ENCODE measurements at regions not wholly inside any gene's neighbourhood (a gene's known extent, or its start where the extent isn't known, plus 50 kb on each side); places are given as distances from the start of the nearest gene placed in this dataset.

- no TSS peak for BruUV-seq (replicated peaks)
- no peaks in the 10 kb centered on the region for H3K36me3 Mint-ChIP-seq (ENCODE audit: insufficient read depth, unreplicated experiment)
- Histone ChIP-seq H3K4me3 (ENCODE audit: low read depth, low read length) (no peak overlapping the region), H3K27me3 (replicated peaks; ENCODE audit: control insufficient read depth, insufficient read depth, low read length) (no peaks in the 10 kb centered on the region), H3K9me3 (no peaks in the 10 kb centered on the region), H3K36me3 (ENCODE audit: control insufficient read depth, insufficient read depth, low read length) (no peaks in the 10 kb centered on the region), H3K4me1 (no peaks in the 10 kb centered on the region)
- no peak overlapping the region for H3K27ac Mint-ChIP-seq (ENCODE audit: unreplicated experiment)
- intact Hi-C loops (cut with micrococcal nuclease; ENCODE audit: unreplicated experiment): no loop called here
- TF ChIP-seq CTCF (IDR thresholded peaks at IDR 0.05; ENCODE audit: insufficient read depth in 1 of 2, low read depth in 1 of 2, low read length in 1 of 2, severe bottlenecking in 1 of 2, unreplicated experiment in 1 of 2): no peak
- ChIA-PET CTCF (no interaction called here), POLR2A (no interaction called here)
- no peaks in the 10 kb centered on the region for H3K4me1 Mint-ChIP-seq (ENCODE audit: low read depth, unreplicated experiment)
- no peaks in the 10 kb centered on the region for H3K9me3 Mint-ChIP-seq (ENCODE audit: unreplicated experiment)
- peaks cover 12% of the 10 kb centered on the region for H3K27me3 Mint-ChIP-seq (ENCODE audit: insufficient read depth, unreplicated experiment)
- no peak overlapping the region for H3K4me3 Mint-ChIP-seq (ENCODE audit: unreplicated experiment)
- no peak for DNase-seq
Measured at GRCh38 chr4:180106997-180107396, 2136.2 kb upstream of the TENM3 start.

- TF ChIP-seq CTCF (IDR thresholded peaks at IDR 0.05; ENCODE audit: insufficient read depth in 1 of 2, low read depth in 1 of 2, low read length in 1 of 2, severe bottlenecking in 1 of 2, unreplicated experiment in 1 of 2): no peak
- H3K4me1 ChIP-seq: no peaks in the 10 kb centered on the region
- H3K36me3 ChIP-seq (ENCODE audit: control insufficient read depth, insufficient read depth, low read length): no peaks in the 10 kb centered on the region
- H3K4me1 Mint-ChIP-seq (ENCODE audit: low read depth, unreplicated experiment): peaks cover 6% of the 10 kb centered on the region
- H3K27me3 ChIP-seq (replicated peaks; ENCODE audit: control insufficient read depth, insufficient read depth, low read length): no peaks in the 10 kb centered on the region
- H3K4me3 Mint-ChIP-seq (ENCODE audit: unreplicated experiment): no peak overlapping the region
- H3K9me3 Mint-ChIP-seq (ENCODE audit: unreplicated experiment): no peaks in the 10 kb centered on the region
- CTCF ChIA-PET: no interaction called here
- no peaks in the 10 kb centered on the region for H3K36me3 Mint-ChIP-seq (ENCODE audit: insufficient read depth, unreplicated experiment)
- peaks cover 9% of the 10 kb centered on the region for H3K27me3 Mint-ChIP-seq (ENCODE audit: insufficient read depth, unreplicated experiment)
- no peak overlapping the region for H3K4me3 ChIP-seq (ENCODE audit: low read depth, low read length)
- DNase-seq: no peak
- H3K9me3 ChIP-seq: no peaks in the 10 kb centered on the region
- intact Hi-C loops (cut with micrococcal nuclease; ENCODE audit: unreplicated experiment): no loop called here
- POLR2A ChIA-PET: no interaction called here
- no peak overlapping the region for H3K27ac Mint-ChIP-seq (ENCODE audit: unreplicated experiment)
- no TSS peak for BruUV-seq (replicated peaks)
Measured at GRCh38 chr4:180116840-180117239, 2126.4 kb upstream of the TENM3 start.

- Mint-ChIP-seq H3K27me3 (ENCODE audit: insufficient read depth, unreplicated experiment) (peaks cover 8% of the 10 kb centered on the region), H3K36me3 (ENCODE audit: insufficient read depth, unreplicated experiment) (no peaks in the 10 kb centered on the region), H3K4me3 (ENCODE audit: unreplicated experiment) (no peak overlapping the region), H3K4me1 (ENCODE audit: low read depth, unreplicated experiment) (peaks cover 19% of the 10 kb centered on the region), H3K9me3 (ENCODE audit: unreplicated experiment) (no peaks in the 10 kb centered on the region), H3K27ac (ENCODE audit: unreplicated experiment) (no peak overlapping the region)
- Histone ChIP-seq H3K9me3 (no peaks in the 10 kb centered on the region), H3K27me3 (replicated peaks; ENCODE audit: control insufficient read depth, insufficient read depth, low read length) (no peaks in the 10 kb centered on the region), H3K36me3 (ENCODE audit: control insufficient read depth, insufficient read depth, low read length) (no peaks in the 10 kb centered on the region), H3K4me3 (ENCODE audit: low read depth, low read length) (no peak overlapping the region), H3K4me1 (no peaks in the 10 kb centered on the region)
- ChIA-PET CTCF (no interaction called here), POLR2A (no interaction called here)
- intact Hi-C loops (cut with micrococcal nuclease; ENCODE audit: unreplicated experiment): loop anchor here (5.0 kb wide), 1 partner anchor 38 kb away; no protein-coding TSS in a partner anchor
- no peak for TF ChIP-seq CTCF (IDR thresholded peaks at IDR 0.05; ENCODE audit: insufficient read depth in 1 of 2, low read depth in 1 of 2, low read length in 1 of 2, severe bottlenecking in 1 of 2, unreplicated experiment in 1 of 2)
- no peak for DNase-seq
- no TSS peak for BruUV-seq (replicated peaks)
Measured at GRCh38 chr4:180120068-180120467, 2123.1 kb upstream of the TENM3 start.

Measured in Caco-2 (cell line).